K562 (cell line): ENCODE measurements at regions not wholly inside any gene's neighbourhood (a gene's known extent, or its start where the extent isn't known, plus 50 kb on each side); places are given as distances from the start of the nearest gene placed in this dataset.

Experiments used
- ADNP ChIP-seq: fragments of 200-800 bp; sonication (Bioruptor generic); IDR thresholded peaks from 2 replicates; pipeline ENCODE4 v1.6.1; 2016; ENCODE audit warnings: missing genetic modification characterization, missing compliant biosample characterization
- CHD2 ChIP-seq: IDR thresholded peaks from 2 replicates; pipeline ENCODE4 v1.6.1; 2011; ENCODE audit warnings: low read depth, low read length
- CTCF ChIP-seq, 3 experiments: IDR thresholded peaks in 2 of 3; conservative IDR thresholded peaks in 1 of 3; 2 replicates each; pipeline ENCODE4 v1.5.1; 2011 to 2012; ENCODE audit warnings: low read length in 3 of 3, mild to moderate bottlenecking in 3 of 3, control low read depth in 2 of 3, improper control_type of control experiment in 1 of 3, inconsistent platforms in 1 of 3, low read depth in 1 of 3, mixed read lengths in 1 of 3, moderate library complexity in 1 of 3; ENCODE audit not compliant: insufficient read depth in 2 of 3
- E2F4 ChIP-seq: sonication (generic); formaldehyde crosslinking; IDR thresholded peaks from 2 replicates; pipeline ENCODE4 v1.8.0; 2022; ENCODE audit warnings: mild to moderate bottlenecking, low read depth, missing genetic modification reagents
- FOXJ3 ChIP-seq: sonication (generic); formaldehyde crosslinking; IDR thresholded peaks from 2 replicates; pipeline ENCODE4 v1.4.0; 2020; ENCODE audit warnings: mild to moderate bottlenecking, missing genetic modification reagents
- HINFP ChIP-seq: fragments of 450-650 bp; conservative IDR thresholded peaks from 2 replicates; pipeline ENCODE4 v1.6.1; 2016; ENCODE audit warnings: missing genetic modification characterization, low read depth, mild to moderate bottlenecking, control low read depth, missing compliant biosample characterization
- SMARCB1 ChIP-seq: IDR thresholded peaks from 2 replicates; pipeline ENCODE4 v1.6.1; 2011; ENCODE audit warnings: improper control_type of control experiment, low read depth; ENCODE audit not compliant: insufficient read length
- TCF7L2 ChIP-seq: fragments of 150-350 bp; IDR thresholded peaks from 2 replicates; pipeline ENCODE4 v1.6.1; 2016; ENCODE audit warnings: low read depth, mild to moderate bottlenecking, low read length, moderate library complexity

GRCh38 chr2:111626037-111626864, 257.7 kb downstream of the ANAPC1 start:
- no peak for TF ChIP-seq TCF7L2
- TF ChIP-seq SMARCB1: no peak
- TF ChIP-seq E2F4: no peak
- TF ChIP-seq FOXJ3 (CRISPR knock-in tag): no peak
- no peak for TF ChIP-seq CHD2
- TF ChIP-seq CTCF (IDR thresholded peaks at IDR 0.05 in 2 of 3, conservative IDR thresholded peaks at IDR 0.05 in 1 of 3; ENCODE audit: insufficient read depth in 2 of 3, low read depth in 1 of 3, low read length in 3 of 3): no peak
- TF ChIP-seq ADNP: no peak
- TF ChIP-seq HINFP (tag): no peak
